Sigmoid colon (tissue), 6 donors: ENCODE measurements at regions not wholly inside any gene's neighbourhood (a gene's known extent, or its start where the extent isn't known, plus 50 kb on each side); places are given as distances from the start of the nearest gene placed in this dataset.

Experiments
- DNase-seq: peaks from one replicate; pipeline ENCODE4 v3.0.0-alpha.2; 2019
- H3K27ac ChIP-seq, 4 donors: fragments of 200-600 bp; sonication (generic); one replicate each; pipeline ENCODE4 v1.5.1; 2016 to 2019; ENCODE audit warnings: mild to moderate bottlenecking in 1 of 4
- H3K27me3 ChIP-seq, 3 donors: fragments of 200-600 bp; sonication (generic); one replicate each; pipeline ENCODE4 v1.5.1; 2019; ENCODE audit warnings: mild to moderate bottlenecking in 1 of 3
- H3K36me3 ChIP-seq, 4 donors: fragments of 200-600 bp; sonication (generic); one replicate each; pipeline ENCODE4 v1.5.1; 2016 to 2019
- H3K4me1 ChIP-seq, 4 donors: fragments of 200-600 bp; sonication (generic); one replicate each; pipeline ENCODE4 v1.5.1; 2017 to 2019
- H3K4me3 ChIP-seq, 4 donors: fragments of 200-600 bp; sonication (generic); one replicate each; pipeline ENCODE4 v1.5.1; 2017 to 2019; ENCODE audit warnings: mild to moderate bottlenecking in 2 of 4, moderate library complexity in 1 of 4
- H3K9me3 ChIP-seq, 4 donors: fragments of 200-600 bp in 3 of 4; sonication (generic) in 3 of 4; one replicate each; pipeline versions ENCODE4 v1.5.1 to v1.6.1; 2013 to 2019
- CTCF ChIP-seq, 4 experiments: fragments of 450-650 bp in 3 of 4; fragments of 200-600 bp in 1 of 4; IDR thresholded peaks; one replicate each; pipeline ENCODE4 v1.5.1; 2016 to 2019; ENCODE audit warnings: antibody characterized with exemption in 4 of 4, mild to moderate bottlenecking in 3 of 4, moderate library complexity in 2 of 4
- EP300 ChIP-seq, 4 donors: sonication (generic); formaldehyde crosslinking; IDR thresholded peaks; one replicate each; pipeline ENCODE4 v1.6.1; 2017; ENCODE audit warnings: antibody characterized with exemption in 4 of 4
- POLR2A ChIP-seq, 2 donors: fragments of 450-650 bp; IDR thresholded peaks; one replicate each; pipeline ENCODE4 v1.6.1; 2016; ENCODE audit warnings: antibody characterized with exemption in 2 of 2, mild to moderate bottlenecking in 2 of 2, moderate library complexity in 2 of 2
- POLR2AphosphoS5 ChIP-seq, 4 donors: sonication (generic); formaldehyde crosslinking; IDR thresholded peaks; one replicate each; pipeline ENCODE4 v1.6.1; 2017; ENCODE audit warnings: antibody characterized with exemption in 4 of 4
- WGBS, 2 donors: extraction: QIAGEN DNeasy Blood & Tissue Kit; methylation state at CpG; one replicate each; pipeline ENCODE4 v1.1.7; 2013; 5-methylcytosine and 5-hydroxymethylcytosine counted together
- intact Hi-C: fragments of 100-400 bp; cut with DNase I; formaldehyde crosslinking; loops from one replicate; pipeline ENCODE4 v1.15.1; 2023
- donor health status: healthy with polysubstance abuse.
- donor health status: healthy.

GRCh38 chr21:41655259-41655658, 111.6 kb downstream of the RIPK4 start:
- 84 to 90% methylated on average over 4 of the region's 4 CpGs for WGBS, 2 donors
- no peak overlapping the region for H3K4me3 ChIP-seq
- intact Hi-C loops: no loop called here

GRCh38 chr21:41653954-41654491, 112.8 kb downstream of the RIPK4 start:
- Histone ChIP-seq H3K36me3 (no peaks in the 10 kb centered on the region), H3K27ac (no peak overlapping the region), H3K4me1 (peaks cover 0 to 6% (median 2%) of the 10 kb centered on the region in 4 donors), H3K9me3 (no peaks in the 10 kb centered on the region), H3K27me3 (no peaks in the 10 kb centered on the region), H3K4me3 (no peak overlapping the region)
- TF ChIP-seq POLR2AphosphoS5 (IDR thresholded peaks at IDR 0.05) (no peak), POLR2A (IDR thresholded peaks at IDR 0.05) (no peak), CTCF (IDR thresholded peaks at IDR 0.05) (no peak)
- no peak for DNase-seq
- 84 to 90% methylated on average over 3 of the region's 3 CpGs for WGBS, 2 donors
- intact Hi-C loops: no loop called here

More at GRCh38 chr21:41655259-41655658, 111.6 kb downstream of the RIPK4 start:
- DNase-seq: no peak
- TF ChIP-seq POLR2A (IDR thresholded peaks at IDR 0.05) (no peak), EP300 (IDR thresholded peaks at IDR 0.05) (no peak), CTCF (IDR thresholded peaks at IDR 0.05) (no peak), POLR2AphosphoS5 (IDR thresholded peaks at IDR 0.05) (no peak)
- Histone ChIP-seq H3K4me1 (peaks cover 0 to 6% (median 2%) of the 10 kb centered on the region in 4 donors), H3K27me3 (no peaks in the 10 kb centered on the region), H3K27ac (no peak overlapping the region), H3K36me3 (no peaks in the 10 kb centered on the region), H3K9me3 (no peaks in the 10 kb centered on the region)

- Histone ChIP-seq H3K27me3 (no peaks in the 10 kb centered on the region), H3K36me3 (no peaks in the 10 kb centered on the region), H3K4me1 (peaks cover 0 to 6% (median 2%) of the 10 kb centered on the region in 4 donors), H3K9me3 (no peaks in the 10 kb centered on the region), H3K4me3 (no peak overlapping the region), H3K27ac (no peak overlapping the region)
- WGBS, 2 donors: 65 to 71% methylated on average over 13 of the region's 13 CpGs
- intact Hi-C loops: no loop called here
- TF ChIP-seq EP300 (IDR thresholded peaks at IDR 0.05) (no peak), POLR2AphosphoS5 (IDR thresholded peaks at IDR 0.05) (no peak), CTCF (IDR thresholded peaks at IDR 0.05) (no peak), POLR2A (IDR thresholded peaks at IDR 0.05) (no peak)
- no peak for DNase-seq
Measured at GRCh38 chr21:41653243-41653953, 113.5 kb downstream of the RIPK4 start.

- WGBS, 2 donors: 73 to 87% methylated on average over 6 of the region's 6 CpGs
- Histone ChIP-seq H3K27ac (no peak overlapping the region), H3K36me3 (no peaks in the 10 kb centered on the region), H3K4me1 (peaks cover 0 to 6% (median 2%) of the 10 kb centered on the region in 4 donors), H3K27me3 (no peaks in the 10 kb centered on the region), H3K4me3 (no peak overlapping the region), H3K9me3 (no peaks in the 10 kb centered on the region)
- intact Hi-C loops: no loop called here
- no peak for DNase-seq
- TF ChIP-seq POLR2AphosphoS5 (IDR thresholded peaks at IDR 0.05) (no peak), EP300 (IDR thresholded peaks at IDR 0.05) (no peak), CTCF (IDR thresholded peaks at IDR 0.05) (no peak), POLR2A (IDR thresholded peaks at IDR 0.05) (no peak)
Measured at GRCh38 chr21:41651830-41652229, 115.0 kb downstream of the RIPK4 start.
